Heart right ventricle (tissue), 16 donors: ENCODE measurements at regions not wholly inside any gene's neighbourhood (a gene's known extent, or its start where the extent isn't known, plus 50 kb on each side); places are given as distances from the start of the nearest gene placed in this dataset.
"Not testable (repeated sequence)": the region's sequence is repeated elsewhere in the genome, so short reads cannot be mapped to it uniquely, and the experiment has no call there.

Source experiments
- ATAC-seq, 8 donors: fragments of 200-7000 bp; cut with Tn5 transposase; one replicate each; pipeline ENCODE4 v1.9.1; 2020; ENCODE audit warnings: mild to moderate bottlenecking in 8 of 8, moderate library complexity in 8 of 8, moderate number of reproducible peaks in 1 of 8
- DNase-seq, 2 donors: peaks; one replicate each; pipeline ENCODE4 v3.0.0-alpha.2; 2020
- H3K27ac ChIP-seq, 10 donors: fragments of 200-600 bp; sonication (generic) in 2 of 10; one replicate each; pipeline versions ENCODE4 v1.5.0 to v1.8.0; 2020 to 2022; ENCODE audit warnings: mild to moderate bottlenecking in 3 of 10
- H3K27me3 ChIP-seq, 7 donors: fragments of 200-600 bp; one replicate each; pipeline ENCODE4 v1.8.0; 2021 to 2022; ENCODE audit warnings: mild to moderate bottlenecking in 2 of 7
- H3K36me3 ChIP-seq, 9 donors: fragments of 200-600 bp; sonication (generic) in 1 of 9; one replicate each; pipeline versions ENCODE4 v1.5.0 to v1.8.0; 2020 to 2022; ENCODE audit warnings: mild to moderate bottlenecking in 2 of 9
- H3K4me1 ChIP-seq, 9 donors: fragments of 200-600 bp; sonication (generic) in 1 of 9; one replicate each; pipeline versions ENCODE4 v1.5.0 to v1.8.0; 2020 to 2022; ENCODE audit warnings: mild to moderate bottlenecking in 4 of 9
- H3K4me3 ChIP-seq, 10 donors: fragments of 200-600 bp; sonication (generic) in 2 of 10; one replicate each; pipeline versions ENCODE4 v1.5.0 to v1.8.0; 2020 to 2022; ENCODE audit warnings: mild to moderate bottlenecking in 7 of 10, moderate library complexity in 2 of 10
- H3K9me3 ChIP-seq, 11 donors: fragments of 200-600 bp in 10 of 11; sonication (generic) in 2 of 11; one replicate each; pipeline versions ENCODE4 v1.5.0 to v1.8.0; 2013 to 2022; ENCODE audit warnings: mild to moderate bottlenecking in 2 of 11, control low read depth in 1 of 11, moderate library complexity in 1 of 11
- WGBS, 2 donors: extraction: QIAGEN DNeasy Blood & Tissue Kit; methylation state at CpG; one replicate each; pipeline ENCODE4 v1.1.7; 2013; ENCODE audit warnings: inconsistent platforms in 1 of 2; 5-methylcytosine and 5-hydroxymethylcytosine counted together
- intact Hi-C, 10 donors: fragments of 100-400 bp; cut with DNase I; formaldehyde crosslinking; loops; one replicate each; pipeline versions ENCODE4 v1.11.1 to v1.14.2; 2022
- TF ChIP-seq, protein P1 (sequence below), 9 donors: fragments of 200-600 bp; sonication (generic) in 2 of 9; IDR thresholded peaks; one replicate each; pipeline versions ENCODE4 v1.5.0 to v1.8.0; 2021 to 2022; ENCODE audit warnings: antibody characterized with exemption in 9 of 9, mild to moderate bottlenecking in 5 of 9, moderate library complexity in 1 of 9
- donor health status: Arrhythmogenic right ventricular cardiomyopathy.
- donor health status: ischemic (EF 13 %, LVEDD 7.1; RV severe dilation, severe dysfunction).
- donor health status: healthy with polysubstance abuse.
- donor health status: DM: no; HTN: yes; CAD: no.
- donor health status: DM: no; HTN: no; CAD: no.
- donor health status: ischemic (EF 25% LVEDD 6.9; RV normal size, moderate dysfunction).
- donor health status: ischemic (EF 25% LVEDD 5.7; RV mildly dilated, moderate dysfunction).
- donor health status: healthy.
- donor health status: DM: yes; HTN: yes; CAD: no.
- donor health status: Ischemic cardiomyopathy.
- donor health status: ischemic (EF 35%, LVEDD 5.7; RV mildly dilated, moderate dysfunction).
- donor health status: nonischemic (EF 11% LVEDD 7.7; RV severe dilation, severe dysfunction).
- donor health status: DM: yes; HTN: yes; CAD: no.
- donor health status: PGD.
- donor health status: ischemic (EF 29% LVEDD 5.4; RV normal size, mild dysfunction).
- donor health status: nonischemic (EF 23%, LVEDD 6.1; RV moderate dilation, normal function).

DNA sequence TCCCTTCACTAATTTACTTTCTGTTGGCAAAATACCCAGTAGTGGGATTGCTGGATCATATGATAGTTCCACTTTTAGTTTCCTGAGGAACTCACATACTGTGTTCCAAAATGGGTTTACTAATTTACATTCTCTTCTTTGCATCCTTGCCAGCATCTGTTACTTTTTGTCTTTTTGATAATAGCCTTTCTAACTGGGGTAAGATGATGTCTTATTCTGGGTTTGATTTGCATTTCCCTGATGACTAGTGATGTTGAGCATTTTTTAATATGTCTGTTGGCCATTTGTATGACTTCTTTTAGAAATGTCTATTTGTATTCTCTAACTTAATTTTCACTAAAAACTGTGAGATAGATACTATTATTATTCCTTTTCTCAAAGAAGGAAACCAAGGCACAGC, 411.7 kb downstream of the SOCS6 start:
- no peak for ATAC-seq
- intact Hi-C loops = no loop called here
- TF ChIP-seq, protein P1, sequence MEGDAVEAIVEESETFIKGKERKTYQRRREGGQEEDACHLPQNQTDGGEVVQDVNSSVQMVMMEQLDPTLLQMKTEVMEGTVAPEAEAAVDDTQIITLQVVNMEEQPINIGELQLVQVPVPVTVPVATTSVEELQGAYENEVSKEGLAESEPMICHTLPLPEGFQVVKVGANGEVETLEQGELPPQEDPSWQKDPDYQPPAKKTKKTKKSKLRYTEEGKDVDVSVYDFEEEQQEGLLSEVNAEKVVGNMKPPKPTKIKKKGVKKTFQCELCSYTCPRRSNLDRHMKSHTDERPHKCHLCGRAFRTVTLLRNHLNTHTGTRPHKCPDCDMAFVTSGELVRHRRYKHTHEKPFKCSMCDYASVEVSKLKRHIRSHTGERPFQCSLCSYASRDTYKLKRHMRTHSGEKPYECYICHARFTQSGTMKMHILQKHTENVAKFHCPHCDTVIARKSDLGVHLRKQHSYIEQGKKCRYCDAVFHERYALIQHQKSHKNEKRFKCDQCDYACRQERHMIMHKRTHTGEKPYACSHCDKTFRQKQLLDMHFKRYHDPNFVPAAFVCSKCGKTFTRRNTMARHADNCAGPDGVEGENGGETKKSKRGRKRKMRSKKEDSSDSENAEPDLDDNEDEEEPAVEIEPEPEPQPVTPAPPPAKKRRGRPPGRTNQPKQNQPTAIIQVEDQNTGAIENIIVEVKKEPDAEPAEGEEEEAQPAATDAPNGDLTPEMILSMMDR (IDR thresholded peaks at IDR 0.05) = no peak

GRCh38 chr18:70698574-70698973, 409.7 kb downstream of the SOCS6 start:
- Histone ChIP-seq H3K36me3 (no peaks in the 10 kb centered on the region), H3K4me1 (no peaks in the 10 kb centered on the region), H3K9me3 (peaks cover 0 to 12% (median 0%) of the 10 kb centered on the region in 11 donors), H3K4me3 (no peak overlapping the region), H3K27ac (no peak overlapping the region), H3K27me3 (no peaks in the 10 kb centered on the region)
- DNase-seq = no peak
- 89 to 93% methylated on average over 3 of the region's 3 CpGs for WGBS, 2 donors
- no peak for ATAC-seq
- intact Hi-C loops = no loop called here
- TF ChIP-seq, protein P1 (IDR thresholded peaks at IDR 0.05) = no peak

More for the DNA sequence above, 411.7 kb downstream of the SOCS6 start:
- Histone ChIP-seq H3K4me1 (no peaks in the 10 kb centered on the region), H3K27ac (no peak overlapping the region), H3K27me3 (no peaks in the 10 kb centered on the region), H3K36me3 (no peaks in the 10 kb centered on the region), H3K4me3 (no peak overlapping the region), H3K9me3 (peaks cover 0 to 11% (median 0%) of the 10 kb centered on the region in 11 donors)
- DNase-seq = no peak

DNA sequence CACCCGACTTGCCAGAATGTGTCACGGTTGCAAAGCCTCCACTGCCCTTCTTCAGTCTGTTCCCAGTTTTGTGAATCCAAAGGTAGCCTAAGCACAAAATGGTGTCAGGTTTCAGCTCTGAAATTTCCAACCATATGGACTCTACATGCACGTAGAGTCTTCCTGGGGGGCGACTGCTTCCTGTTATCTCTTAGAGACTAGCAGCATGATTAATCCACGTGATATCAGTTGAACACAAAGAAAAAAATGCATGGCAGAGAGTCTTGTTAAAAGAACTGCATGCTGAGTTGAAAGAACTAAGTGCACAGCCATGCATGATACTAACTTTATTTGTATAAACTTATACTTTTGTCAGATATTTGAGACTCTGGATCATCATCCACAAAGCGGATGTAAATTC, 404.4 kb downstream of the SOCS6 start:
- DNase-seq (no peak), ATAC-seq (no peak)
- intact Hi-C loops = no loop called here
- Histone ChIP-seq H3K27ac (no peak overlapping the region), H3K4me1 (no peaks in the 10 kb centered on the region), H3K27me3 (no peaks in the 10 kb centered on the region), H3K36me3 (no peaks in the 10 kb centered on the region), H3K4me3 (no peak overlapping the region), H3K9me3 (peaks cover 0 to 12% (median 0%) of the 10 kb centered on the region in 11 donors)
- TF ChIP-seq, protein P1 (IDR thresholded peaks at IDR 0.05) = no peak
- WGBS, 2 donors = 40 to 45% methylated on average over 6 of the region's 6 CpGs

DNA sequence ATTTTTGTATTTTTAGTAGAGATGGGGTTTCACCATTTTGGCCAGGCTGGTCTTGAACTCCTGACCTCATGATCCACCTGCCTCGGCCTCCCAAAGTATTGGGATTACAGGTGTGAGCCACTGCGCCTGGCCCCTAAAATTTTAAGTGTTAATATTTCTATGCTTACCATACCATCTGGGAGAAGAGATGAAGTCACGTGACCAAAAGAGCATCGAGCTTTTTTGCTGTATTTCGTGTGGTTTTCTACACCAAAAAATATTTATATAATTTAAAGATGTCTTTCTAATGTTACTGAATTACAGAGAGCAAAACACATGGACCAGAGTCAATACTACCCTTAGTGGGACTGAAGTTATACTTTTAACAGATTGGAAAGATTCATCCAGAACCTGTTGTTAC, 400.9 kb downstream of the SOCS6 start:
- H3K4me1 ChIP-seq, ATAC-seq, H3K27ac ChIP-seq, intact Hi-C loops, H3K36me3 ChIP-seq, H3K27me3 ChIP-seq, H3K9me3 ChIP-seq, H3K4me3 ChIP-seq, DNase-seq: not testable (repeated sequence)
- WGBS, 2 donors = 73 to 86% methylated on average over 5 of the region's 5 CpGs

- no peaks in the 10 kb centered on the region for H3K36me3 ChIP-seq
- intact Hi-C loops = no loop called here
- TF ChIP-seq, protein P1 (IDR thresholded peaks at IDR 0.05) = no peak
- DNase-seq (no peak), ATAC-seq (no peak)
- H3K9me3 ChIP-seq = peaks cover 0 to 7% (median 0%) of the 10 kb centered on the region in 11 donors
- 75 to 78% methylated on average over 1 of the region's 1 CpG for WGBS, 2 donors
- no peak overlapping the region for H3K27ac ChIP-seq
- no peak overlapping the region for H3K4me3 ChIP-seq
- no peaks in the 10 kb centered on the region for H3K4me1 ChIP-seq
- no peaks in the 10 kb centered on the region for H3K27me3 ChIP-seq
Measured at GRCh38 chr18:70688286-70688685, 399.4 kb downstream of the SOCS6 start.
